ENCODE measurements at regions not wholly inside any gene's neighbourhood (a gene's known extent, or its start where the extent isn't known, plus 50 kb on each side); places are given as distances from the start of the nearest gene placed in this dataset.

- no peak for DNase-seq
These were observed 869.4 kb upstream of the NUDT12 start for GRCh38 chr5:104431981-104432380.

DNA sequence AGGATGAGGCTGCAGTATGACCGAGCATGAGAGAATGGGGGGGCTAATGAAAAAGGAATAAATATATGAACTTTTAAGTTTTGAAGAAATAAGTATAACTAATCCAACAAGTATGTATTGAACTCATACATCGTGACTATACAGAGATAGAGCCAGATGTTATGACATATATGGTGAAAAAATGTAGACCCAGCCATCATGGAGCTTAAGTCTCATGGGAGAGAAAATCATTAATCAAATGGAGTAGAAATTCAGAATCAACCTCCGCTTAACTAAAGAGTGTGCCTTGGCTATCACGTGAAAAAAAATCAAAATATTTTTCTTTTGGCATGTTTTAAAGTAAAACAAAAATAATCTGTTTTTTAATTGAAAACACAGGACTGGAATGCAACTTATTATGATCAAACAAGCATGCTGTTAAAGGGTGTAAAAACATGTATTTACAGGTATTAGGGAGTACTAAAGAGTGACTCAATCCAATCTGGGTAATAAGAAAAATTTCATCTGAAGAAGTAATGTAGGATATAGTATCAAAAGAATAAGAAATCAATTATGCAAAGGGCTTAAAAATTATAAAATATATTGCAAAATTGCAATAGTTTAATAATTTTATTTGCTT, 868.5 kb upstream of the NUDT12 start:
- no peak for DNase-seq

DNA sequence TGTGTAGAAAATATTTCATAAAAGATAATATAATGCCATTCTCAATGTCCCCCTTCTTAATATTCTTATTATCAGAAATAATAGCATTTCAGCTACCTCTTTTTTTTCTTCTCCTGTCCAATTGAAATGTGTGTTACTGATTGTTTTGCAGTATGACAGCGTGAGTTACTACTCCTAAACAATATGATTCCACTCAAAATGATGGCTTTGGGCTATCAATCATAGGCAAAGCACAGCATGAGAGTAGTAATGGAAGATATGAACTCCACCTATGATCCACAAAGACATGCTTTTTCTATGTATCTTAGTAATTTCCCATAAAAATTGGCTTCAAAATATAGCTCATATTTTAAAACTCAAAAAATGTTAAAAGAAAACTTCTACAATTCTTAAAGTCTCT, 867.3 kb upstream of the NUDT12 start:
- no peak for DNase-seq

DNA sequence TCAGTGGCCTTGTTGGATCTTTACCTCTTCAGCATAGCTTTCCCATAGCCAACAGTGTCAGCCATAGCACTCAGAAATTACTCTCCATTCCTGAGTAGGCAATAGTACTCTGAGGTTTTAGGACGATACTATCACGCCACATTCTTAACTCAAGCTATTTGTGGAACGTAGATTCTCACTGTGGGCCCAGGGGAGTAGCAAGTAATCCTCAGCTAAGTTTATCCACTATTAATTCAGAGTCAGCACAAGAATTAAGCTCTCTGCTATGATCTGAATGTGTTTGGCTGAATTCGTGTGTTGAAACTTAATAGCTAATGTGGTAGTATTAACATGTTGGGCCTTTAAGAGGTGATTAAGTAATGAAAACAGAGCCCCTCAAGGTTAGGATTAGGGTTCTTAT, 858.8 kb upstream of the NUDT12 start:
- DNase-seq, result no peak

DNA sequence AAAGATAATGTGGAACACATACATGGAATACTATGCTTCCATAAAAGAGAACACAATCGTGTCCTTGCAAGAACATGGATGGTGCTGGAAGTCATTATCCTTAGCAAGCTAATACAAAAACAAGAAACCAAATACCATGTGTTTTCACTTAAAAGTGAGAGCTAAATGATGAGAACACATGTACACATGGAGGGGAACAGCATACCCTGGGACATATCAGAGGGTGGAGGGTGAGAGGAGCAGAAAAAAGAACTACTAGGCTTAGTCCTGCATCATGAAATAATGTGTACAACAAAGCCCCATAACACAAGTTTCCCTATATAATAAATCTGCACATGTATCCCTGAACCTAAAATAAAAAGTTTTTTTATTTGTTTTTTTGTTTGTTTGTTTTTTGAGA, 855.5 kb upstream of the NUDT12 start:
- no peak for DNase-seq

- peak; percentile 28 for DNase-seq
These were observed 850.2 kb upstream of the NUDT12 start for GRCh38 chr5:104412649-104413240.

DNA sequence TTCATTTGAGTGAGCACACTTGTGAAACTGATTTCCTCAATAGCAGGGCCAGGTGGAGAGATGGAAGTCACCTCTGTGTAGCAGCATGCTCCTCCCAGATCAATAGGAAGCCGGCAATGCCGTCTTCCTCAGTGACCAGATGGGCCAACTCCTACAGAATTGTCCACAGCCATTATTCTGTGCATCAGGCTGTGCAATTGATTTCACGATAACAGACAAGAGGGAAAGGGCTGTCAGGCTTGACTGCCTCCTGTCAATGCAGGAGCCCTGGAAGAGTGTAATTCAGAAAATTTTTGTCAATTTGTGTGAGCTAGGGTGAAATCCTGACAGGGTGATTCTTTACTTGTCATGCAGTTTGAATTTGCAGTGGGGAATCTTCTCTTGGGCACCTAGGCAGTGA, 838.4 kb upstream of the NUDT12 start:
- no peak for DNase-seq

DNA sequence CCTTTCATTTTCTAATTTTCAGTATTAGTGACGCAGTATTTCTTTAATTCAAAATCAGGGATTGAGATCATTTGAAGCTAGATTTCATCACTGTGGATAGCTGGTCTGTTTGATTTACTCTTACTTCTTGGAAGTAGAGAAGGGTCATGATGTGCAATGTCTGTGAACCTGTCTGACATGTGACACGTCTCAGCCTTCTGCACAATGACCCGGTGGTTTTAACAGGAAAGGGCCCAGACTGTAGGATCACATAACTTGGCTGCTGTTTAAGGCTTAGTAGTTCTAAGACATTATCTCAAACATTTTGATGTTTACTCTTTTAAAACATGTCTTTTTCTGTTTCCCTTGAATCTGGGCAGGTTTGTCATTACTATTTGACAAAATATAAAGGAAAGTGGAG, 823.3 kb upstream of the NUDT12 start:
- DNase-seq, result no peak

GRCh38 chr5:104375345-104375744, 812.8 kb upstream of the NUDT12 start:
- DNase-seq, result no peak

- DNase-seq, result no peak
These were observed 810.2 kb upstream of the NUDT12 start for GRCh38 chr5:104372796-104373195.

DNA sequence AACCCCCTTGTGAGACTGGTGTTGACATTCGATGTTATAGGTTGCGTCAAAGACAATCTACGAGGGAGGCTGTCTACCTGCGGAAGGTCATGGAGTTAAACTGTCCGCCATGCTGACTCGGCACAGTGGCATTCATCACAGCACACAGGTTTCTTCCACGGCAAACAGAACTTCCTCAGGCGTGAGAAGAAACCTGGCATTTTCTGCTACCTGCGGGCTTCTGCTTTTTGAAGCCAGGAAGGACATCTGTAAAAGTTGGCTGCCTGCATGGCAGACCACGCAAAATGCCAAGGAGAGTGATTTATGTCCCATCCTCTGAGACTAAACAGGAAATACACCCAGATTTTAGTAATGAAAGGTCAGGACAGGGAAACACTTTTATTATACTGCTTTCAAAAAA, 809.8 kb upstream of the NUDT12 start:
- no peak for DNase-seq

GRCh38 chr5:104370523-104370922, 807.9 kb upstream of the NUDT12 start:
- no peak for DNase-seq

DNA sequence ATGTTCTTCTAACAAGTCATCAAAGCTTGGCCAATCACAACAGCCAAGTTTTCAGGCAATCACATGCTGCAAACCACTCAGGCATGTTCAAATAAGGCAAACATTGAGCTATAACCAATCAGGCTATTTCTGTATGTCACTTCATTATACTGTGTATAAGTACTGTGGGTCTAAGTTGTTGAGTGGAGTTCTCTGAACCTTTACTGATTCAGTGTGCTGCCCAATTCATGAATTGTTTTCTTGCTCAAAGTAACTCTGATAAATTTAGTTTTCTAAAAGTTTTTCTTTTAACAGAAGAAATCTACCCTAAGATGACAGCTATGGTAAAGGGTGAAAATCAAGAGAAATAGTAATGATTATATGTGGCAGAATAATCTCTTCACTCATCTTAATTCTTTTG, 805.4 kb upstream of the NUDT12 start:
- no peak for DNase-seq

DNA sequence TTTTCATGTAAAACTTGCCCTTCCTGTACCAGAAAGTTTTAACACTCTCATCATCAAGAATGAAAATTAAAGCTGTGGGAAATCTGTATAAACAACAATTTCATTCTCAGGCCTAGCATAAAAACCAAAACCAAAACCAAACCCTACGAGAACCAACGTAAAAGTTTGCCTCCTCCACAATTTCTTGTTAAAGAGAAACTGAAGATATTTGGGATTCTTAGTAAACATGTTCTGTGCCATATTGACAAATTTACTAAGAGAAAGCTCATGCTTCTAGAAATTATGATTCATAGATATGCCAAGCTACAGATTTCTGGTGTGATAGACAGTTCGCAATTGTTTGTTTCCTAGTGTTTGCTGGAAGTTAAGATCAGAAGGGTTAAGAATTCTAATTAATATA, 801.0 kb upstream of the NUDT12 start:
- DNase-seq, result no peak

GRCh38 chr5:104361932-104362331, 799.3 kb upstream of the NUDT12 start:
- no peak for DNase-seq

DNA sequence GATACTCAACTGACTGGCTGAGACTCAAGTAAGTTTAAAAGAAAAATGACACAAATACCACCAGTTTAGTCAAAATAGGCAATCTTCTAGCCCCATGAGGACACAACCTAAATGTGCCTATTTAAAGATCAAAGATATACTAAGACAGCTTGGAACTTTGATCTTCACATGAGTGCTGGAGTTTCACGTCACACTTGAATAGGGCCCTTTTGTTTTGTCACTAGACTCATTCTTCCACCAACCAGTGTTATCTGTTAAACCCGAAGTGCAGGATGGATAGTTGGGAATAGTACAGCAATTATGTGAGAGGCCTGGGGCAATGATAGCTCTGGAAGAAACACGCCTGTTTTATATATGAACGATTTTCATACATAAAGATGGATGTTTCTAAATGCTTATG, 792.8 kb upstream of the NUDT12 start:
- no peak for DNase-seq

GRCh38 chr5:104353371-104353770, 790.8 kb upstream of the NUDT12 start:
- no peak for DNase-seq

DNA sequence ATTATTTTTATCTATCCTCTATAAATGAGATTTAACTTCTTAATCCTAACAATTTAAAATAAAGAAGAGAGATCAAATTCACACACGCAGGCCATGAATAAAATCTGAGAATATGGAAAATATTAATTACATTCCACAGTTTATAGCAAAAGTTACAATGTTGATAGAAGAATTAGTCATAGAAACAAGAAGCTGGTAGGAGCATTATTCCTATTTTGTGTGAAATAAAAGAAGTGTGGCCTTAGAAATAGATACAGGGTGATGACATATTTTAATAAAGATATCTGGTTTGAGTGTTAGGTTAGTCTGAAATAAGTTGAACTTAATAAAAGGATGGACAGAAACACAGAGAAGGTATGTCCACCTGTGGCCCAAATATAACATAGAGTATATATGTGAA, 790.4 kb upstream of the NUDT12 start:
- DNase-seq, result no peak

- no peak for DNase-seq
These were observed 784.6 kb upstream of the NUDT12 start for GRCh38 chr5:104347119-104347708.

DNA sequence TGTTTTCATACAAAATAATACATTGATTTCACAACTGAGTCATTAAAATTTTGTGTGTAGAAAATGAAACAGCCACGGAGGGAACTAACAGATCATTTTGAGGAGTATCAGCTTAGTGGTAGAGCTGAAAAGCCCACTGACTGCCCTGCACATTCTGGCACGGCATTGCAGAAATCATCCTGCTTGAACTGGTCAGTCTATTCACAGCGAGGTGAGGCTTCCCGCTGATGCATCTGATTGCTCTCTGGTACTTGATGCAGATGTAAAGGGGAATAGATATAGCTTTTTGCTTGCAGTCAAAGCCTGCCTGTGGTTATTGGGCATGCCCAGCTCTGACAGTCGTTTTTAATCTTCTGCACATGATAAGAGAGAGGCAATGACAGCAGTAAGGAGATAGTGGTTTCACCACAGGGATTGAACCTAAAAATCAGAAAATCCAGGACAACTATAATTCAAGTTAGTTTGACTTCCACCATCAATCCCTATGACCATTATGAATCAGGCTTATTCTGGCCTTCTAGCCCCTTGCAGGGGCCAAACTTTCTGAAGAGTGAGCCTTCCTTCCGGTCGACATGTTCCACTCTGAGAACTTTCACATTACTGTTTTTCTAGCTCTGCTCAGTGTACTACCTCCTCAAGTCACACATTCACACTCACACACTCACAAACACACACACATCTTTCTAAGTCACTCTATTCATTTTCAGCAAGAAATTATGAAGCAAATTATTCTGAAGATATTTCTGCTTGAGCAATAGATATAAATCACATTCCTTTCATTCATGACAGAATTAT, 782.8 kb upstream of the NUDT12 start:
- peak; percentile 48 for DNase-seq

DNA sequence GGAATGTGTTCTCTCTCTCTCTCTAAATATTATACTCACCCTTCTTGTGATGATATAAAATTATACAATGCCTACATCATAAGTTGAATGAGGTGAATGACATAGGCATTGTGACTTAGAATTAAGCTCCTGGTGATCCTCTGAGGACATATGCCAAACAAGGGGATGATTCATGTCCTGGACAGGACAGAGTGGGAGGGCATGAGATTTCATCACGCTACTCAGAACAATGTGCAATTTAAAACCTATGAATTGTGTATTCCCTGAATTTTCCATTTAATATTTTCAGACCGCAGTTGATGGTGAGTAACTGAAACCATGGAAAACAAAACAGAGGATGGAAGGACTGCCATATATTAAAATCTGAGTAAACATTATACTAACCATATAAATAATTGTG, 782.2 kb upstream of the NUDT12 start:
- no peak for DNase-seq

- DNase-seq, result no peak
These were observed 765.2 kb upstream of the NUDT12 start for GRCh38 chr5:104327801-104328200.

DNA sequence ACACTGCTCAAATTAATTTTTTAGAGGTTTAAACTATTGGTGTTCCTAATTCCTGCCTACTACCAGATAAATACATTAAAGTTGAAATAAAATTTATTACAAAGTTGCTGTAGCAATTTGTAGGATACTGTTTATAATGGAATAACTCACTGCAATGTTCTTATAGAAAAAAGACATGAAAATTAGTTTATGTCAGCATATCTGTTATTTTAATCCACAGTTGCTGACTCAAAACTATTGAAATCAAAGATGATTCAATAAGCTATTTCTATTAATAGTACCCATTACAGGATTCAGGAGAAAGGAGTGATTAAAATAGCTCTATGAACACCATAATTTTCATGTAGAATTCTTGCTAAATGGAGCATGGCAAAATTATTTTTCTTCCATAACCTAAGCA, 764.4 kb upstream of the NUDT12 start:
- DNase-seq, result no peak

- DNase-seq, result no peak
These were observed 762.8 kb upstream of the NUDT12 start for GRCh38 chr5:104325356-104325755.

Data from SHP77 treated with DMSO at 0.1 percent for 48 hours (cell line).